Activated CD4-positive, alpha-beta T cell treated with anti-CD3 and anti-CD28 coated beads, Interleukin-2, amount 10 ng/mL, durations not matched to agents 7 days and 5 days (primary cell): ENCODE measurements at regions not wholly inside any gene's neighbourhood (a gene's known extent, or its start where the extent isn't known, plus 50 kb on each side); places are given as distances from the start of the nearest gene placed in this dataset.
A peak's percentile ranks its signal among the peaks of the same experiment; 100 is the strongest.
"Not testable (repeated sequence)": the region's sequence is repeated elsewhere in the genome, so short reads cannot be mapped to it uniquely, and the experiment has no call there.

ENCODE experiments used
- CTCF ChIA-PET: fragments of 350-600 bp; sonication (Branson Sonifier 250); formaldehyde crosslinking; loops from one replicate; lab custom pipeline; 2021; ENCODE audit warnings: antibody characterized with exemption; lab: Charles Lee
- POLR2A ChIA-PET: fragments of 350-600 bp; sonication (Branson Sonifier 250); formaldehyde crosslinking; loops from one replicate; lab custom pipeline; 2021; ENCODE audit warnings: antibody characterized with exemption; lab: Charles Lee
- DNase-seq: peaks from one replicate; pipeline ENCODE4 v3.0.0-alpha.2; 2020
- H3K27ac Mint-ChIP-seq: one replicate; pipeline ENCODE4 v1.8.0; 2021; ENCODE audit warnings: mild to moderate bottlenecking, moderate library complexity, mixed read lengths
- H3K27me3 Mint-ChIP-seq: one replicate; pipeline ENCODE4 v1.8.0; 2021; ENCODE audit warnings: mixed read lengths
- H3K36me3 Mint-ChIP-seq: one replicate; pipeline ENCODE4 v1.8.0; 2021; ENCODE audit warnings: low read depth, mixed read lengths
- H3K4me1 Mint-ChIP-seq: one replicate; pipeline ENCODE4 v1.8.0; 2021; ENCODE audit warnings: mixed read lengths
- H3K4me3 Mint-ChIP-seq: one replicate; pipeline ENCODE4 v1.8.0; 2021; ENCODE audit warnings: mild to moderate bottlenecking, moderate library complexity, mixed read lengths
- H3K9me3 Mint-ChIP-seq: one replicate; pipeline ENCODE4 v1.8.0; 2021; ENCODE audit warnings: mixed read lengths

GRCh38 chr4:15202481-15202880 lies 200.2 kb downstream of the CPEB2 start:
- Mint-ChIP-seq H3K4me3 (no peak overlapping the region), H3K4me1 (no peaks in the 10 kb centered on the region), H3K36me3 (no peaks in the 10 kb centered on the region), H3K27me3 (no peaks in the 10 kb centered on the region), H3K27ac (no peak overlapping the region), H3K9me3 (peaks cover 22% of the 10 kb centered on the region)
- no peak for DNase-seq
- POLR2A ChIA-PET = no interaction called here
- CTCF ChIA-PET = interaction anchor here (1.2 kb wide), 1 partner anchor 16 kb away, joined by 3 read pairs; no protein-coding TSS in a partner anchor

GRCh38 chr4:15206526-15206925 lies 204.2 kb downstream of the CPEB2 start:
- H3K27me3 Mint-ChIP-seq, POLR2A ChIA-PET, DNase-seq, H3K27ac Mint-ChIP-seq, H3K4me3 Mint-ChIP-seq, H3K36me3 Mint-ChIP-seq, CTCF ChIA-PET, H3K4me1 Mint-ChIP-seq: not testable (repeated sequence)
- peaks cover 27% of the 10 kb centered on the region for H3K9me3 Mint-ChIP-seq

DNA sequence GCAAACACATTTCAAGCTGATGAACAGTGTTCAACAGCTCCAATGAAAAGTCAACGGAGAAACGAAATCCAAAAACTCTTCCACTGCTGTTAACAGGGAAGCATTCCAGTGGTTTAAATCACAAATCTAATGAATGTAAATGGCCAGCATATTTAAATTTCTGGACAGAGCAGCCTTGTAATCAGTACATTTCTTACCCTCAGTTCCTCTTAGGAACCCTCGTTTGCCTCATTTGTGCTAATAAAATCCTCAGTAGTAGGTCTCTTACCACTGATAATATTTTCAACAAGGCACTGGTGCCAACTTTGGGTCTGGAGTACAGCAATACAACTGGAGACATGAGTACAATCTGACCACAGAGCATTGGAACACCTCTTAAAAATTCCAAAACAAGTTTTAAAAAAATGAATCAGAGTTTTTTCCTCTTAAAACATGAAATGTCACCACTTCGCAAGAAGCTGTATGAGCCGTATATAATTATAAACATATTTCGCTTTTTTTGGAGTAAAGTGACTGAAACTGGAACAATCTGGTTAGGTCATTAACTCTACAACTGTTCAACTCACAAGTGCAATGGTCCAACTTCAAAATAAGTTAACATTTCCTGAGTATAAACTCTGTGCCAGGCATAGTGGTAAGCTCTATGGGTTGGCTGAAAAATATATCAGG lies 211.2 kb downstream of the CPEB2 start:
- Mint-ChIP-seq H3K36me3 (no peaks in the 10 kb centered on the region), H3K4me3 (no peak overlapping the region), H3K27ac (no peak overlapping the region), H3K4me1 (no peaks in the 10 kb centered on the region), H3K9me3 (no peaks in the 10 kb centered on the region), H3K27me3 (peaks cover 9% of the 10 kb centered on the region)
- no peak for DNase-seq
- ChIA-PET CTCF (no interaction called here), POLR2A (no interaction called here)

GRCh38 chr4:15215109-15215508 lies 212.7 kb upstream of the C1QTNF7 start:
- CTCF ChIA-PET = no interaction called here
- no peak for DNase-seq
- H3K4me1 Mint-ChIP-seq = no peaks in the 10 kb centered on the region
- no peak overlapping the region for H3K4me3 Mint-ChIP-seq
- POLR2A ChIA-PET = no interaction called here
- H3K9me3 Mint-ChIP-seq = no peaks in the 10 kb centered on the region
- H3K36me3 Mint-ChIP-seq = no peaks in the 10 kb centered on the region
- no peak overlapping the region for H3K27ac Mint-ChIP-seq
- peaks cover 17% of the 10 kb centered on the region for H3K27me3 Mint-ChIP-seq

- CTCF ChIA-PET = no interaction called here
- H3K4me1 Mint-ChIP-seq = no peaks in the 10 kb centered on the region
- DNase-seq = no peak
- no peak overlapping the region for H3K27ac Mint-ChIP-seq
- H3K9me3 Mint-ChIP-seq = no peaks in the 10 kb centered on the region
- POLR2A ChIA-PET = no interaction called here
- no peak overlapping the region for H3K4me3 Mint-ChIP-seq
- H3K36me3 Mint-ChIP-seq = no peaks in the 10 kb centered on the region
- peaks cover 2% of the 10 kb centered on the region for H3K27me3 Mint-ChIP-seq
Observed at GRCh38 chr4:15226203-15226602, 201.6 kb upstream of the C1QTNF7 start.

GRCh38 chr4:15231265-15232091 lies 196.4 kb upstream of the C1QTNF7 start:
- ChIA-PET POLR2A (no interaction called here), CTCF (interaction anchor here (0.7 kb wide), 1 partner anchor 669 kb away, joined by 3 read pairs; no protein-coding TSS in a partner anchor)
- H3K27ac Mint-ChIP-seq = no peak overlapping the region
- peaks cover 2% of the 10 kb centered on the region for H3K27me3 Mint-ChIP-seq
- no peak overlapping the region for H3K4me3 Mint-ChIP-seq
- no peaks in the 10 kb centered on the region for H3K9me3 Mint-ChIP-seq
- peak; percentile 80 for DNase-seq
- no peaks in the 10 kb centered on the region for H3K36me3 Mint-ChIP-seq
- H3K4me1 Mint-ChIP-seq = peaks cover 29% of the 10 kb centered on the region

DNA sequence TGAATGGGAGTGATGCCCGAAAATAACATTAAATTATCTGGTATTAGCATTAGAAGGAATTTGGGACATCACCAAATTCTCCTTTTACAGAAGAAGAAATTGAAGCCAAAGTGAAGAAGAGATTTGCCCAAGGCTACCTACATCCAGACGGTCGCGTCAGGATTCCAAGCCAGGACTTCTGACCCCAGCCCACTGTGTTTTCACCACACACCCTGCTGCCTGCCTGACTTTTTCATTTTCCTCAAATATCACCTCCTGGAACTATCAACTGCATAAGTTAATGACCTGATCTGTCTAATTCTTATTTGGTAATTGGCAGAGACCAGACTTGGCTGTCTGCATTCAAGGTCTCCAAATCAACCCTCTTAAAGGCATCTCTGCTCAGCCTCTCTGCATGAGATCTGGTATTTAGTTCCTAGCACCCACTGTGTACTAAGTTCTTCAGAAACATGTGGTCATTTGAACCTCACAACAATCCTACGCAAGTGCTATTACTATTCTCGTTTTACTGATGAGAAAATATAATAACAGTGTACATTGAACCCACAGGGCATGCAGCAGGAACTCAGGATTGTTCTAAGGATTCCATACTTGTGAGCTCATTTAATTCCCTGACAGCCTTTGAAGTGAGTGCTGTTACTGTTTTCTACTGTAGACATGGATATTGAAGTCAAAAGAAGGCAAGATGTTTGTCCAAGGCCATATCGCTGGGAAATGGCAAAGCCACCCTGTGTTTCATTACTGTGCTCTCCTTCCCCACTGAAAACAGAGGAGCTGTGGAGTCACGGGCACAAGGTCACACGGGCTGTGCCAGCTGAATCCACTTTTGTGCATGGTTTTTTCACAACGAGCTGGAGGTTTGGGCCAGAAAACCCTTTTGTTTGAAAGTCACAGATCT lies 195.2 kb upstream of the C1QTNF7 start:
- Mint-ChIP-seq H3K4me1 (peaks cover 29% of the 10 kb centered on the region), H3K4me3 (peak overlapping the region; percentile 34), H3K36me3 (no peaks in the 10 kb centered on the region), H3K27ac (peak overlapping the region; percentile 36), H3K27me3 (peaks cover 2% of the 10 kb centered on the region), H3K9me3 (no peaks in the 10 kb centered on the region)
- CTCF ChIA-PET = interaction anchor here (0.6 to 1.6 kb wide), 3 partner anchors 161 to 166 kb away, joined by 3 to 4 read pairs (median 4); no protein-coding TSS in a partner anchor
- POLR2A ChIA-PET = no interaction called here
- DNase-seq = no peak

DNA sequence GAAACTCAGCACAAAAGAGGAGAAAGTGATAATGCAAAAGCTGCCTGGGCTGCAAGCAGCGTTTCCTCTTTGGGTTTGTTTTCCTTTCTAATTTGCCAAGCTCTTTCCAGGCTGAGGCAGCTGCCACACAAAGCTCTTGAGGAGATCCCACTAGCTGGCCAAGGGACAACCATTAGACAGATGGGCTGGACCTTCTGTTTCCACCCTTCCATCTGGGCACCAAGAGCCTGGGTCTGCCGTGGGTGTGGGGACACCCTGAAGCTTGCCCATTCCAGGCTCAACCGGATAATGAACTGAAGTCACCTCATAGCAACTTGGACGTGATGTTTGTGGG lies 194.6 kb upstream of the C1QTNF7 start:
- POLR2A ChIA-PET = no interaction called here

GRCh38 chr4:15233626-15234025 lies 194.2 kb upstream of the C1QTNF7 start:
- H3K9me3 Mint-ChIP-seq = no peaks in the 10 kb centered on the region
- peak; percentile 31 for DNase-seq
- H3K36me3 Mint-ChIP-seq = no peaks in the 10 kb centered on the region
- CTCF ChIA-PET = interaction anchor here (0.6 to 1.6 kb wide), 3 partner anchors 160 to 165 kb away, joined by 3 to 4 read pairs (median 4); no protein-coding TSS in a partner anchor
- peak overlapping the region; percentile 34 for H3K4me3 Mint-ChIP-seq
- peak overlapping the region; percentile 36 for H3K27ac Mint-ChIP-seq
- H3K4me1 Mint-ChIP-seq = peaks cover 29% of the 10 kb centered on the region
- POLR2A ChIA-PET = no interaction called here
- H3K27me3 Mint-ChIP-seq = peaks cover 2% of the 10 kb centered on the region

More for the DNA sequence above, 194.6 kb upstream of the C1QTNF7 start:
- Mint-ChIP-seq H3K27ac (peak overlapping the region; percentile 36), H3K36me3 (no peaks in the 10 kb centered on the region), H3K27me3 (peaks cover 2% of the 10 kb centered on the region), H3K9me3 (no peaks in the 10 kb centered on the region), H3K4me3 (peak overlapping the region; percentile 34), H3K4me1 (peaks cover 29% of the 10 kb centered on the region)
- CTCF ChIA-PET = interaction anchor here (0.6 to 1.6 kb wide), 3 partner anchors 160 to 165 kb away, joined by 3 to 4 read pairs (median 4); no protein-coding TSS in a partner anchor
- DNase-seq = peak; percentile 9

- POLR2A ChIA-PET = no interaction called here
- Mint-ChIP-seq H3K36me3 (no peaks in the 10 kb centered on the region), H3K9me3 (no peaks in the 10 kb centered on the region), H3K27ac (peak overlapping the region; percentile 39), H3K27me3 (peaks cover 2% of the 10 kb centered on the region), H3K4me3 (no peak overlapping the region), H3K4me1 (peaks cover 29% of the 10 kb centered on the region)
- no peak for DNase-seq
- CTCF ChIA-PET = no interaction called here
Observed at GRCh38 chr4:15234116-15234855, 193.5 kb upstream of the C1QTNF7 start.

DNA sequence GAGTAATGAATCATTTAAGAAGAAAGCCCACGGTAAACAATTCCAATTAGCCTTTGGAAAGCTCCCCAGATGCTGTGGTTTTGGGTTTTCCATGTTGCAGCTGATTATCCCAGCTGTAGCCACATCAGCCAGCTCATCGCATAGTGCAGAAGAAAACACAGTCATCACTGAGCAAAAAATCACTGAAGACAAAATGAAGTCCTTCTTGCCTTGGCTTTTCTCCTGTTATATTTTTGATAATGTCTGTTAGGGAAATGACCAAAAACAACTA lies 193.0 kb upstream of the C1QTNF7 start:
- Mint-ChIP-seq H3K27ac (no peak overlapping the region), H3K4me3 (no peak overlapping the region), H3K27me3 (no peaks in the 10 kb centered on the region), H3K4me1 (peaks cover 29% of the 10 kb centered on the region), H3K9me3 (no peaks in the 10 kb centered on the region), H3K36me3 (no peaks in the 10 kb centered on the region)
- ChIA-PET POLR2A (no interaction called here), CTCF (interaction anchor here (1.2 kb wide), 1 partner anchor 225 kb away, joined by 3 read pairs; no protein-coding TSS in a partner anchor)
- no peak for DNase-seq

DNA sequence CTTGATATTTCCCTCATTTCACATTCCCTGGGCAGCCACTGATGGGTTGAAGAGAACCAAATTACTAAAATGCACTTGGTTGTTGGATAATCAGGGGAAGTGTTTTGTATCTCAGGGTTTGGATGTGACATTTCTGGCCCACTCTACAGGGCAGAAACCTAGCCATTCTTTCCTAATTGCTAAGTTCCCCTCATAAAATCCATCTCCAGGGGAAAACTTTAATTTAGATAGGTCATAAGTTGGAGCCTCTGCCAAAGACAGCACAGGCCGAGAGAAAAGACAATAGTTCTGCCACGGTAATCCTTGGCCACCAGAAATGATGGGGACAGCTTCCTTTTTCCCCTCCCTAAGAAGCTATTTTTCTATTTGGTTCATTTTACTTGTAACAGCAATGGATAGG lies 192.7 kb upstream of the C1QTNF7 start:
- peaks cover 29% of the 10 kb centered on the region for H3K4me1 Mint-ChIP-seq
- no peak overlapping the region for H3K27ac Mint-ChIP-seq
- no peaks in the 10 kb centered on the region for H3K9me3 Mint-ChIP-seq
- H3K36me3 Mint-ChIP-seq = no peaks in the 10 kb centered on the region
- no peak overlapping the region for H3K4me3 Mint-ChIP-seq
- H3K27me3 Mint-ChIP-seq = no peaks in the 10 kb centered on the region
- ChIA-PET CTCF (interaction anchor here (1.2 kb wide), 1 partner anchor 225 kb away, joined by 3 read pairs; no protein-coding TSS in a partner anchor), POLR2A (no interaction called here)
- no peak for DNase-seq
